GM23338 (cell line): ENCODE measurements at regions not wholly inside any gene's neighbourhood (a gene's known extent, or its start where the extent isn't known, plus 50 kb on each side); places are given as distances from the start of the nearest gene placed in this dataset.

ENCODE experiments used
- ATAC-seq: fragments of 200-7000 bp; cut with Tn5 transposase; 3 replicates; pipeline ENCODE4 v1.9.1; 2020
- DNase-seq: peaks from one replicate; pipeline ENCODE4 v3.0.0-alpha.2; 2015; ENCODE audit warnings: low spot score
- H2AFZ ChIP-seq: fragments of 200-600 bp; sonication (generic); 2 replicates; pipeline ENCODE4 v1.8.0; 2016; ENCODE audit warnings: antibody characterized with exemption, mild to moderate bottlenecking, moderate library complexity
- H3F3A ChIP-seq: fragments of 200-600 bp; sonication (generic); replicated peaks from 2 replicates; pipeline ENCODE4 v1.8.0; 2017; ENCODE audit warnings: antibody characterized with exemption, mixed run types, low read depth
- H3K27ac ChIP-seq: fragments of 200-600 bp; sonication (generic); 2 replicates; pipeline ENCODE4 v1.6.1; 2016; ENCODE audit warnings: low read depth
- H3K27me3 ChIP-seq: fragments of 200-600 bp; sonication (generic); 2 replicates; pipeline ENCODE4 v1.8.0; 2016; ENCODE audit warnings: mild to moderate bottlenecking, mixed run types, moderate library complexity; ENCODE audit not compliant: insufficient read depth
- H3K36me3 ChIP-seq: fragments of 200-600 bp; sonication (generic); 2 replicates; pipeline ENCODE4 v1.8.0; 2016; ENCODE audit warnings: mild to moderate bottlenecking; ENCODE audit not compliant: insufficient read depth
- H3K4me1 ChIP-seq: fragments of 200-600 bp; sonication (generic); 2 replicates; pipeline ENCODE4 v1.8.0; 2016; ENCODE audit warnings: mild to moderate bottlenecking, moderate library complexity; ENCODE audit not compliant: insufficient read depth
- H3K4me2 ChIP-seq: fragments of 200-600 bp; sonication (generic); 2 replicates; pipeline ENCODE4 v1.7.1; 2017; ENCODE audit warnings: mixed run types
- H3K4me3 ChIP-seq: fragments of 200-600 bp; sonication (generic); 2 replicates; pipeline ENCODE4 v1.6.1; 2016; ENCODE audit warnings: mixed run types
- H3K79me2 ChIP-seq: fragments of 200-600 bp; sonication (generic); replicated peaks from 2 replicates; pipeline ENCODE4 v1.8.0; 2017; ENCODE audit warnings: mild to moderate bottlenecking; ENCODE audit not compliant: insufficient read depth
- H3K9me2 ChIP-seq: fragments of 200-600 bp; sonication (generic); 2 replicates; pipeline ENCODE4 v1.8.0; 2017; ENCODE audit not compliant: insufficient read depth
- H4K20me1 ChIP-seq: fragments of 200-600 bp; sonication (generic); replicated peaks from 2 replicates; pipeline ENCODE4 v1.8.0; 2017; ENCODE audit warnings: mild to moderate bottlenecking; ENCODE audit not compliant: insufficient read depth
- H3K27ac Mint-ChIP-seq: 2 replicates; pipeline ENCODE4 v1.8.0; 2020; ENCODE audit warnings: inconsistent platforms, mild to moderate bottlenecking, moderate library complexity, mixed read lengths
- H3K27me3 Mint-ChIP-seq: 3 replicates; pipeline ENCODE4 v1.8.0; 2022; ENCODE audit warnings: low read depth, mild to moderate bottlenecking, moderate library complexity, mixed read lengths, inconsistent platforms; ENCODE audit not compliant: insufficient read depth, poor library complexity
- H3K36me3 Mint-ChIP-seq: 3 replicates; pipeline ENCODE4 v1.8.0; 2021; ENCODE audit warnings: low read depth, mild to moderate bottlenecking, inconsistent platforms, moderate library complexity, mixed read lengths
- H3K4me1 Mint-ChIP-seq: 3 replicates; pipeline ENCODE4 v1.8.0; 2020; ENCODE audit warnings: mild to moderate bottlenecking, inconsistent platforms, mixed read lengths
- H3K4me3 Mint-ChIP-seq: 3 replicates; pipeline ENCODE4 v1.8.0; 2021; ENCODE audit warnings: moderate library complexity, mild to moderate bottlenecking, inconsistent platforms, mixed read lengths
- H3K9me3 Mint-ChIP-seq: 3 replicates; pipeline ENCODE4 v1.8.0; 2020; ENCODE audit warnings: moderate library complexity, mild to moderate bottlenecking, inconsistent platforms, mixed read lengths
- CREB1 ChIP-seq: fragments of 250-450 bp; sonication (Bioruptor Pico); IDR thresholded peaks from 2 replicates; pipeline ENCODE4 v1.5.0; 2020; ENCODE audit warnings: low read depth, mild to moderate bottlenecking, moderate library complexity
- CTCF ChIP-seq, 2 experiments: fragments of 200-600 bp in 1 of 2; sonication (generic) in 1 of 2; conservative IDR thresholded peaks; 2 replicates each; pipeline versions ENCODE4 v1.5.1 to v1.6.1; 2016 to 2017; ENCODE audit warnings: antibody characterized with exemption in 2 of 2, low read depth in 2 of 2, mild to moderate bottlenecking in 2 of 2, moderate library complexity in 1 of 2
- NANOG ChIP-seq: IDR thresholded peaks from 2 replicates; pipeline ENCODE4 v1.6.1; 2016; ENCODE audit warnings: antibody characterized with exemption, borderline replicate concordance
- REST ChIP-seq: IDR thresholded peaks from one replicate; pipeline ENCODE4 v1.6.1; 2018; ENCODE audit warnings: antibody characterized with exemption; ENCODE audit not compliant: unreplicated experiment
- STAT1 ChIP-seq: IDR thresholded peaks from one replicate; pipeline ENCODE4 v1.6.1; 2016; ENCODE audit warnings: antibody characterized with exemption; ENCODE audit not compliant: unreplicated experiment
- ZNF331 ChIP-seq: fragments of 250-450 bp; sonication (Bioruptor Pico); IDR thresholded peaks from 2 replicates; pipeline ENCODE4 v1.5.0; 2020; ENCODE audit warnings: low read depth, mild to moderate bottlenecking, moderate library complexity

GRCh38 chr13:44879452-44880058 lies 109.7 kb downstream of the NUFIP1 start:
- Histone ChIP-seq H3K9me2 (no peaks in the 10 kb centered on the region; the same call in 1 of the 2 replicates), H3K4me3 (no peak overlapping the region), H3K4me2 (no peak overlapping the region), H2AFZ (no peak overlapping the region), H3K36me3 (no peaks in the 10 kb centered on the region), H3F3A (no peaks in the 10 kb centered on the region), H3K79me2 (no peaks in the 10 kb centered on the region), H4K20me1 (no peaks in the 10 kb centered on the region), H3K27me3 (no peaks in the 10 kb centered on the region), H3K27ac (no peak overlapping the region), H3K4me1 (no peaks in the 10 kb centered on the region)
- DNase-seq (peak; percentile 51), ATAC-seq (peak; percentile 23; the same call in 1 of the 3 replicates)
- TF ChIP-seq CREB1 (CRISPR knock-in tag) (no peak), REST (no peak), ZNF331 (CRISPR knock-in tag) (no peak), CTCF (conservative IDR thresholded peaks at IDR 0.05; ENCODE audit: low read depth in 2 of 2) (peak; percentile 67 to 82), STAT1 (no peak), NANOG (no peak)
- Mint-ChIP-seq H3K27me3 (no peaks in the 10 kb centered on the region), H3K9me3 (peaks cover 6% of the 10 kb centered on the region), H3K27ac (no peak overlapping the region), H3K36me3 (peaks cover 6% of the 10 kb centered on the region), H3K4me3 (no peak overlapping the region), H3K4me1 (no peaks in the 10 kb centered on the region; the same call in 2 of the 3 replicates)

GRCh38 chr13:44876782-44877324 lies 112.4 kb downstream of the NUFIP1 start:
- Histone ChIP-seq H3K4me1 (no peaks in the 10 kb centered on the region), H4K20me1 (no peaks in the 10 kb centered on the region), H3K4me2 (no peak overlapping the region), H3K4me3 (no peak overlapping the region), H3K36me3 (no peaks in the 10 kb centered on the region), H3K79me2 (no peaks in the 10 kb centered on the region), H3K9me2 (no peaks in the 10 kb centered on the region), H3K27ac (no peak overlapping the region), H2AFZ (peak overlapping the region; percentile 87), H3F3A (no peaks in the 10 kb centered on the region), H3K27me3 (no peaks in the 10 kb centered on the region)
- peaks cover 6% of the 10 kb centered on the region for H3K9me3 Mint-ChIP-seq
- no peak overlapping the region for H3K4me3 Mint-ChIP-seq
- DNase-seq, result peak; percentile 88
- H3K4me1 Mint-ChIP-seq, result no peaks in the 10 kb centered on the region; the same call in 2 of the 3 replicates
- ATAC-seq, result peak; percentile 94
- TF ChIP-seq CREB1 (CRISPR knock-in tag) (no peak), CTCF (conservative IDR thresholded peaks at IDR 0.05; ENCODE audit: low read depth in 2 of 2) (peak; percentile 94 to 98)
- H3K27me3 Mint-ChIP-seq, result no peaks in the 10 kb centered on the region
- peaks cover 6% of the 10 kb centered on the region for H3K36me3 Mint-ChIP-seq
- H3K27ac Mint-ChIP-seq, result no peak overlapping the region
